ENCODE measurements at regions not wholly inside any gene's neighbourhood (a gene's known extent, or its start where the extent isn't known, plus 50 kb on each side); places are given as distances from the start of the nearest gene placed in this dataset.

- no peak for TF ChIP-seq CTCF (IDR thresholded peaks at IDR 0.05 in 2 of 3, conservative IDR thresholded peaks at IDR 0.05 in 1 of 3; ENCODE audit: borderline replicate concordance in 1 of 3, insufficient read depth in 1 of 3, low read depth in 2 of 3, low read length in 2 of 3)
- TF ChIP-seq MAX (IDR thresholded peaks at IDR 0.05): no peak
- no peak for TF ChIP-seq POLR2A (IDR thresholded peaks at IDR 0.05; ENCODE audit: borderline replicate concordance, extremely low read depth, insufficient read depth, insufficient read length)
- TF ChIP-seq TCF7L2 (IDR thresholded peaks at IDR 0.05; ENCODE audit: borderline replicate concordance, extremely low read depth, insufficient read depth, insufficient read length): no peak
- no peak for TF ChIP-seq CBX3 (IDR thresholded peaks at IDR 0.05; ENCODE audit: low read depth)
- TF ChIP-seq ATF3 (IDR thresholded peaks at IDR 0.05): no peak
- TF ChIP-seq REST (IDR thresholded peaks at IDR 0.05; ENCODE audit: low read depth): no peak
- TF ChIP-seq ELF1 (IDR thresholded peaks at IDR 0.05; ENCODE audit: borderline replicate concordance, low read depth): no peak
- TF ChIP-seq SP1 (IDR thresholded peaks at IDR 0.05; ENCODE audit: low read depth): no peak
- TF ChIP-seq EZH2 (IDR thresholded peaks at IDR 0.05): no peak
- TF ChIP-seq YY1 (IDR thresholded peaks at IDR 0.05; ENCODE audit: extremely low read depth, insufficient replicate concordance, low read depth, low read length): no peak
- no peak for TF ChIP-seq EZH2phosphoT487 (IDR thresholded peaks at IDR 0.05; ENCODE audit: borderline replicate concordance)
- no peak for TF ChIP-seq POLR2AphosphoS5 (IDR thresholded peaks at IDR 0.05; ENCODE audit: low read depth, low read length)
Measured at GRCh38 chr15:61660579-61660978, 399.7 kb downstream of the VPS13C start.
